ENCODE measurements at regions not wholly inside any gene's neighbourhood (a gene's known extent, or its start where the extent isn't known, plus 50 kb on each side); places are given as distances from the start of the nearest gene placed in this dataset.

GRCh38 chr4:38359113-38359512 lies 304.9 kb upstream of the KLF3 start:
- ChIA-PET CTCF (no interaction called here), POLR2A (no interaction called here)
- H3K9me3 Mint-ChIP-seq: peaks cover 9% of the 10 kb centered on the region
- TF ChIP-seq CTCF (IDR thresholded peaks at IDR 0.05): no peak
- H3K36me3 Mint-ChIP-seq (ENCODE audit: low read depth): no peaks in the 10 kb centered on the region
- H3K4me3 Mint-ChIP-seq: no peak overlapping the region
- H3K27me3 Mint-ChIP-seq: no peaks in the 10 kb centered on the region
- intact Hi-C loops (cut with micrococcal nuclease): no loop called here
- H3K27ac Mint-ChIP-seq: no peak overlapping the region
- peaks cover 7% of the 10 kb centered on the region for H3K4me1 Mint-ChIP-seq (ENCODE audit: low read depth)
- ATAC-seq (no peak), DNase-seq (no peak)

GRCh38 chr4:38360201-38360600 lies 303.8 kb upstream of the KLF3 start:
- intact Hi-C loops (cut with micrococcal nuclease): no loop called here
- Mint-ChIP-seq H3K36me3 (ENCODE audit: low read depth) (no peaks in the 10 kb centered on the region), H3K4me3 (no peak overlapping the region), H3K27me3 (no peaks in the 10 kb centered on the region), H3K4me1 (ENCODE audit: low read depth) (peaks cover 7% of the 10 kb centered on the region), H3K9me3 (no peaks in the 10 kb centered on the region), H3K27ac (no peak overlapping the region)
- ATAC-seq (no peak), DNase-seq (no peak)
- POLR2A ChIA-PET: no interaction called here
- CTCF ChIA-PET: no interaction called here
- no peak for TF ChIP-seq CTCF (IDR thresholded peaks at IDR 0.05)

- H3K27me3 Mint-ChIP-seq: no peaks in the 10 kb centered on the region
- ATAC-seq (no peak), DNase-seq (no peak)
- H3K27ac Mint-ChIP-seq: no peak overlapping the region
- peaks cover 19% of the 10 kb centered on the region for H3K4me1 Mint-ChIP-seq (ENCODE audit: low read depth)
- POLR2A ChIA-PET: no interaction called here
- no peaks in the 10 kb centered on the region for H3K9me3 Mint-ChIP-seq
- no peak for TF ChIP-seq CTCF (IDR thresholded peaks at IDR 0.05)
- no peaks in the 10 kb centered on the region for H3K36me3 Mint-ChIP-seq (ENCODE audit: low read depth)
- intact Hi-C loops (cut with micrococcal nuclease): no loop called here
- no peak overlapping the region for H3K4me3 Mint-ChIP-seq
- CTCF ChIA-PET: no interaction called here
Observed at GRCh38 chr4:38364383-38364963, 299.5 kb upstream of the KLF3 start.

GRCh38 chr4:38365261-38365660 lies 298.7 kb upstream of the KLF3 start:
- intact Hi-C loops (cut with micrococcal nuclease): no loop called here
- Mint-ChIP-seq H3K4me1 (ENCODE audit: low read depth) (peaks cover 18% of the 10 kb centered on the region), H3K27me3 (no peaks in the 10 kb centered on the region), H3K36me3 (ENCODE audit: low read depth) (no peaks in the 10 kb centered on the region), H3K4me3 (no peak overlapping the region), H3K9me3 (no peaks in the 10 kb centered on the region), H3K27ac (no peak overlapping the region)
- no peak for TF ChIP-seq CTCF (IDR thresholded peaks at IDR 0.05)
- ATAC-seq: no peak
- CTCF ChIA-PET: interaction anchor here (0.6 kb wide), 1 partner anchor 286 kb away, joined by 3 read pairs; no protein-coding TSS in a partner anchor
- POLR2A ChIA-PET: no interaction called here
- no peak for DNase-seq

GRCh38 chr4:38365748-38366310 lies 298.2 kb upstream of the KLF3 start:
- POLR2A ChIA-PET: no interaction called here

More at GRCh38 chr4:38365748-38366310, 298.2 kb upstream of the KLF3 start:
- ATAC-seq (no peak), DNase-seq (no peak)
- no peak overlapping the region for H3K27ac Mint-ChIP-seq
- H3K27me3 Mint-ChIP-seq: no peaks in the 10 kb centered on the region
- peaks cover 18% of the 10 kb centered on the region for H3K4me1 Mint-ChIP-seq (ENCODE audit: low read depth)
- no peaks in the 10 kb centered on the region for H3K36me3 Mint-ChIP-seq (ENCODE audit: low read depth)
- intact Hi-C loops (cut with micrococcal nuclease): no loop called here
- CTCF ChIA-PET: interaction anchor here (0.6 to 0.9 kb wide), 2 partner anchors 56 to 286 kb away, joined by 3 read pairs; no protein-coding TSS in a partner anchor
- TF ChIP-seq CTCF (IDR thresholded peaks at IDR 0.05): no peak
- H3K9me3 Mint-ChIP-seq: no peaks in the 10 kb centered on the region
- H3K4me3 Mint-ChIP-seq: no peak overlapping the region

All from activated CD8-positive, alpha-beta T cell treated with anti-CD3 and anti-CD28 coated beads for 36 hours (primary cell).